ENCODE measurements at regions not wholly inside any gene's neighbourhood (a gene's known extent, or its start where the extent isn't known, plus 50 kb on each side); places are given as distances from the start of the nearest gene placed in this dataset.

GRCh38 chr3:75260-75659, 121.3 kb upstream of the CHL1 start:
- TF ChIP-seq CTCF (IDR thresholded peaks at IDR 0.05) (no peak), ZFX (IDR thresholded peaks at IDR 0.05; ENCODE audit: borderline replicate concordance) (no peak)
